Body of pancreas (tissue), 4 donors: ENCODE measurements at regions not wholly inside any gene's neighbourhood (a gene's known extent, or its start where the extent isn't known, plus 50 kb on each side); places are given as distances from the start of the nearest gene placed in this dataset.

Experiments used
- ATAC-seq: fragments of 150-250 bp; one replicate; pipeline ENCODE4 v1.9.1; 2016
- DNase-seq, 4 donors: peaks; one replicate each; pipeline ENCODE4 v3.0.0-alpha.2; 2019
- H3K27ac ChIP-seq, 4 donors: fragments of 200-600 bp; sonication (generic); 1 replicate in 3 of 4; 2 replicates in 1 of 4; pipeline versions ENCODE4 v1.5.1 to v1.6.1; 2016 to 2019; ENCODE audit warnings: mild to moderate bottlenecking in 1 of 4, mixed read lengths in 1 of 4, moderate library complexity in 1 of 4
- H3K27me3 ChIP-seq, 2 donors: fragments of 200-600 bp; sonication (generic); one replicate each; pipeline ENCODE4 v1.6.0; 2016; ENCODE audit warnings: mild to moderate bottlenecking in 1 of 2
- H3K36me3 ChIP-seq, 2 donors: fragments of 200-600 bp; sonication (generic); replicated peaks in 1 of 2; 2 replicates each; pipeline ENCODE4 v1.5.1; 2016; ENCODE audit warnings: low read depth in 2 of 2; ENCODE audit not compliant: insufficient read depth in 1 of 2
- H3K4me1 ChIP-seq: fragments of 200-600 bp; sonication (generic); one replicate; pipeline ENCODE4 v1.6.0; 2016
- H3K4me3 ChIP-seq, 2 donors: fragments of 200-600 bp; sonication (generic); 1 replicate in 1 of 2; 2 replicates in 1 of 2; pipeline ENCODE4 v1.5.1; 2016 to 2019
- H3K9me3 ChIP-seq, 3 donors: fragments of 200-600 bp; sonication (generic); 1 replicate in 2 of 3; 2 replicates in 1 of 3; pipeline ENCODE4 v1.5.1; 2016
- POLR2A ChIP-seq, 3 donors: fragments of 450-650 bp; IDR thresholded peaks; one replicate each; pipeline ENCODE4 v1.6.1; 2016; ENCODE audit warnings: antibody characterized with exemption in 3 of 3, mild to moderate bottlenecking in 2 of 3
- WGBS, 2 donors: methylation state at CpG; one replicate each; pipeline ENCODE4 v1.1.5; 2017; 5-methylcytosine and 5-hydroxymethylcytosine counted together
- intact Hi-C: fragments of 100-400 bp; cut with DNase I; formaldehyde crosslinking; loops from one replicate; pipeline ENCODE4 v1.15.1; 2023
- TF ChIP-seq, protein P1 (sequence below), 7 experiments: fragments of 450-650 bp in 4 of 7; fragments of 200-600 bp in 3 of 7; sonication (generic) in 3 of 7; IDR thresholded peaks; one replicate each; pipeline ENCODE4 v1.5.1; 2016 to 2019; ENCODE audit warnings: antibody characterized with exemption in 7 of 7

DNA sequence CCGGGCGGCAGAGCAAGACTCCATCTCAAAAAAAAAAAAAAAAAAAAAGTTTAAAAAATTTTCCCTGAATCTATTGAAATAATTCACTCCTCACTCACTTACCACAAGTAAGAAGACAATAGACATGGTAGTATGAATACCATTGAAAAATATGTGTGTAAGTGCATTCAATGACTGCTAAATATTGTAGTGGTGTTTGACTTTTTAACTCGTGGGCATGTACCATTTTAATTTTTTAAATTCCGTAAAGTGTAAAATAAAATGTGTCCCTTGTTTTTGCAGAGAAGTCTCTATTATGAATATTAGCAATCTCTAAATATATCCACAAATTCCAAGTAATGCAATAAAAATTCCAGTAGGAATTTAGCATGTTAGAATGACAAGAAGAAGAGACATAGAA is 134.1 kb downstream of the COPS8 start:
- intact Hi-C loops = no loop called here

DNA sequence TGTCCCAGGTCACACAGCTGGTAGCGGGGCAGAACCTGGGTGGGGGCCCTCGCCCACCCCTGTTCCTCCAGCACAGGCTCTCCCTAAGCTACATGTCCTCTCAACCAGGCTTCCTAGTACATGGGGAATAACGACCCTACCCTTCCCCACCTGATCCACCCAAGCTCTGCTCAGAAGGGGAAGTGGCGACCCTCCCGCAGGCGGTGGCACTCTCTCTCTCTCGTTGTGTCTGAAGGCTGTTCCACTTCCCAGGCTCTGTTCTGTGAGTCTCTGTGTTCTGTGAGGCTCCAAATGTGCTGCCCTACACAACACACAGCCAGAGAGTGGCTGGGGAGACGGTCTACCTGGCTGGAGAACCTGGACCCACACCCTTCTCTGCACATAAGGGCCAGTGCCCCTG is 135.8 kb downstream of the COPS8 start:
- WGBS, 2 donors = 81 to 84% methylated on average over 6 to 8 of the region's 8 CpGs
- intact Hi-C loops = no loop called here
- Histone ChIP-seq H3K36me3 (no peaks in the 10 kb centered on the region), H3K27me3 (no peaks in the 10 kb centered on the region), H3K27ac (peak overlapping the region in 2 of 4 donors; percentile 35 to 38), H3K4me1 (peaks cover 12% of the 10 kb centered on the region), H3K9me3 (no peaks in the 10 kb centered on the region), H3K4me3 (no peak overlapping the region)
- TF ChIP-seq, protein P1, sequence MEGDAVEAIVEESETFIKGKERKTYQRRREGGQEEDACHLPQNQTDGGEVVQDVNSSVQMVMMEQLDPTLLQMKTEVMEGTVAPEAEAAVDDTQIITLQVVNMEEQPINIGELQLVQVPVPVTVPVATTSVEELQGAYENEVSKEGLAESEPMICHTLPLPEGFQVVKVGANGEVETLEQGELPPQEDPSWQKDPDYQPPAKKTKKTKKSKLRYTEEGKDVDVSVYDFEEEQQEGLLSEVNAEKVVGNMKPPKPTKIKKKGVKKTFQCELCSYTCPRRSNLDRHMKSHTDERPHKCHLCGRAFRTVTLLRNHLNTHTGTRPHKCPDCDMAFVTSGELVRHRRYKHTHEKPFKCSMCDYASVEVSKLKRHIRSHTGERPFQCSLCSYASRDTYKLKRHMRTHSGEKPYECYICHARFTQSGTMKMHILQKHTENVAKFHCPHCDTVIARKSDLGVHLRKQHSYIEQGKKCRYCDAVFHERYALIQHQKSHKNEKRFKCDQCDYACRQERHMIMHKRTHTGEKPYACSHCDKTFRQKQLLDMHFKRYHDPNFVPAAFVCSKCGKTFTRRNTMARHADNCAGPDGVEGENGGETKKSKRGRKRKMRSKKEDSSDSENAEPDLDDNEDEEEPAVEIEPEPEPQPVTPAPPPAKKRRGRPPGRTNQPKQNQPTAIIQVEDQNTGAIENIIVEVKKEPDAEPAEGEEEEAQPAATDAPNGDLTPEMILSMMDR (IDR thresholded peaks at IDR 0.05) = no peak
- TF ChIP-seq POLR2A (IDR thresholded peaks at IDR 0.05) = no peak
- no peak for ATAC-seq
- DNase-seq = no peak

More for the DNA sequence above, 134.1 kb downstream of the COPS8 start:
- no peak for ATAC-seq
- 84 to 86% methylated on average over 4 of the region's 4 CpGs for WGBS, 2 donors
- H3K4me3 ChIP-seq = no peak overlapping the region
- no peaks in the 10 kb centered on the region for H3K36me3 ChIP-seq
- H3K27ac ChIP-seq = no peak overlapping the region
- DNase-seq = no peak
- no peak for TF ChIP-seq POLR2A (IDR thresholded peaks at IDR 0.05)
- TF ChIP-seq, protein P1 (IDR thresholded peaks at IDR 0.05) = no peak
- H3K9me3 ChIP-seq = no peaks in the 10 kb centered on the region
- peaks cover 12% of the 10 kb centered on the region for H3K4me1 ChIP-seq
- H3K27me3 ChIP-seq = no peaks in the 10 kb centered on the region

DNA sequence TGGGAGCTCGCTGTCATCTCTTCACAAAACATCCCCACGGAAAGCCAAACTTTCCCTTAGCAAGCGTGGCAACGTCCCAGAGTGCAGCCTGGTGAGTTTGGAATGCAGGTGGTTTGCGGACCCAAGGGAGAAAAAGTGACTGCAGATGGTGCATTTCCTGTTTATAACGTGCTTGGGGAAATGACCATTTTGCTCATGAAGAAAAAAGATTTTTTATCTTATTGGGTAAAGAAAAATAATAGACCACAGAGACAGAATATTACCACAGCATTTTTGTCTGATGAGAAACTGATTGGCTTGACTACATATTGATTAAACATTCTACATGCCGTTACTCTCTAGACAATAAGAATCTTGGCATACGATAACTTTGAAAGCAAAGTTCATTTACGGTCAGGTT is 136.5 kb downstream of the COPS8 start:
- ATAC-seq (peak; percentile 31), DNase-seq (peak in 1 of 4 donors; percentile 13)
- intact Hi-C loops = no loop called here
- Histone ChIP-seq H3K4me3 (no peak overlapping the region), H3K36me3 (no peaks in the 10 kb centered on the region), H3K9me3 (no peaks in the 10 kb centered on the region), H3K4me1 (peaks cover 12% of the 10 kb centered on the region), H3K27ac (peak overlapping the region in 2 of 4 donors; percentile 35 to 38), H3K27me3 (no peaks in the 10 kb centered on the region)
- 33 to 39% methylated on average over 9 of the region's 9 CpGs for WGBS, 2 donors
- TF ChIP-seq POLR2A (IDR thresholded peaks at IDR 0.05) = no peak
- TF ChIP-seq, protein P1 (IDR thresholded peaks at IDR 0.05) = no peak

DNA sequence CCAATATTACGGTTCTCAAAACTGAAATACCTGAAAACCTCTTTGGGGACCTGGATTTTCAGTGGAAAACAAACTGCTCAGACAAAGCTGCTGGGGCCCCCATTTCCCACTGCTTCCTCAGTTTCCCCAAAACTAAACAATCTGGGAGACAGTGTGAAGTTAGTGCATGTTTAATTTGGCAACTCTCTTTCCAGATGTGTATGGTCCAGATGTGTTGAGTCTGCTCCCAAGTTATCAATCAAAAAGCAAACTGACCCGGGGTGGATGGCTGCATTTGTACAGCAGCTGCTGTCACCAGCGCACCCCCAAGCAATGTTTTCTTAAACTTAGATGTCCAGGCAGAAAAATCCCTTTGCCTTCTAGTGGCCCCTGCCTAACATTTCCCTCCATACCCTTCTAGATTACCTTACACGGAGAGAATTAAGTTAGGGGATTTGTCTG is 136.9 kb downstream of the COPS8 start:
- no peaks in the 10 kb centered on the region for H3K9me3 ChIP-seq
- no peak overlapping the region for H3K4me3 ChIP-seq
- ATAC-seq (no peak), DNase-seq (no peak)
- WGBS, 2 donors = 48 to 63% methylated on average over 4 of the region's 4 CpGs
- H3K27me3 ChIP-seq = no peaks in the 10 kb centered on the region
- peaks cover 12% of the 10 kb centered on the region for H3K4me1 ChIP-seq
- intact Hi-C loops = no loop called here
- H3K27ac ChIP-seq = peak overlapping the region in 1 of 4 donors; percentile 29
- TF ChIP-seq, protein P1 (IDR thresholded peaks at IDR 0.05) = no peak
- no peak for TF ChIP-seq POLR2A (IDR thresholded peaks at IDR 0.05)
- H3K36me3 ChIP-seq = no peaks in the 10 kb centered on the region

DNA sequence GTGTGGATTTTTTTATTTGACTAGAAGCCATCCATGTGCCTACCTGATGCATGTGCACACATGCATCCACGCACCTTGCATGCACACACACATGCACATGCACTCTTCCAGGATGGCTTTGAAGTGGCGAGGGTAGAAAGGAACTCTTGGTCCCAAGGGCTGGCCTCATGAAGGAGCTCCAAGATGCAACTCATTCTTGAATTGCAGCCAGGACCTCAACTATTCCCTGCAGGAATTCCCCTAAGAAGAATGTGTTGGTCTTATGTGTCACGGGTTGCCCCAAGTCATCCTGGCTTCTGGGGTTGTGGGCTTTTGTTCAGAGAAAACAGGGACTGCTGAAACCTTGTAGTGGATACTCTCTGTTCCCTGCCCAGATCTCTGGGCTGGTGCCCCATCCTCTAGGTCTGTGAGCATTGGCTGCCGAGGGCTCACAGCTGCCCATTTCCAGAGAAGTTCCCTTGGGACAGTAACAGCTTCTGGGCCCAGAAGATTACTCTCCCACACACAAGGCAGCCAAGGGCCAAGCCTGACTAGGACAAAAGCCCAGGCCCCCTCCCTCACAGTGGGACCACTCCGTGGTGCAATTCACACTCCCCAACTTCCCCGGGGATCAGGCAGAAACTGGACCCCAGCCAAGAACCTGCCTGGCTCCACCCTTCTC is 137.6 kb downstream of the COPS8 start:
- ATAC-seq (peak; percentile 62), DNase-seq (peak; percentile 21 to 32 (median 30))
- no peak overlapping the region for H3K4me3 ChIP-seq
- TF ChIP-seq, protein P1 (IDR thresholded peaks at IDR 0.05) = no peak
- no peak for TF ChIP-seq POLR2A (IDR thresholded peaks at IDR 0.05)
- H3K36me3 ChIP-seq = no peaks in the 10 kb centered on the region
- H3K27ac ChIP-seq = no peak overlapping the region
- H3K27me3 ChIP-seq = no peaks in the 10 kb centered on the region
- H3K9me3 ChIP-seq = no peaks in the 10 kb centered on the region
- peaks cover 12% of the 10 kb centered on the region for H3K4me1 ChIP-seq
- 50 to 53% methylated on average over 6 of the region's 6 CpGs for WGBS, 2 donors
- intact Hi-C loops = no loop called here
